Loucy (cell line): ENCODE measurements at regions not wholly inside any gene's neighbourhood (a gene's known extent, or its start where the extent isn't known, plus 50 kb on each side); places are given as distances from the start of the nearest gene placed in this dataset.

Source experiments
- CTCF ChIP-seq: fragments of 200-600 bp; sonication (generic); conservative IDR thresholded peaks from 2 replicates; pipeline ENCODE4 v1.5.1; 2014; ENCODE audit warnings: mild to moderate bottlenecking, antibody characterized with exemption, low read length
- EZH2phosphoT487 ChIP-seq: fragments of 200-600 bp; IDR thresholded peaks from 2 replicates; pipeline ENCODE4 v1.6.1; 2018; ENCODE audit warnings: antibody characterized with exemption, mild to moderate bottlenecking, moderate library complexity, borderline replicate concordance

GRCh38 chr11:110966131-110966530 lies 253.9 kb upstream of the ARHGAP20 start:
- TF ChIP-seq CTCF: no peak
- TF ChIP-seq EZH2phosphoT487: no peak
